Motor neuron (in vitro differentiated cells): ENCODE measurements at regions not wholly inside any gene's neighbourhood (a gene's known extent, or its start where the extent isn't known, plus 50 kb on each side); places are given as distances from the start of the nearest gene placed in this dataset.

ENCODE experiments used
- ATAC-seq, 8 experiments: fragments of 200-7000 bp; cut with Tn5 transposase; replicated peaks in 6 of 8; 2 replicates each; pipeline ENCODE4 v1.8.0; 2021; ENCODE audit warnings: mild to moderate bottlenecking in 8 of 8, moderate library complexity in 8 of 8
- H3K27ac ChIP-seq, 2 donors: fragments of 250-450 bp; sonication (Bioruptor Pico); 2 replicates each; pipeline ENCODE4 v1.9.0; 2021; ENCODE audit warnings: antibody characterized with exemption in 2 of 2, mild to moderate bottlenecking in 2 of 2, moderate library complexity in 1 of 2
- H3K4me1 ChIP-seq, 2 donors: fragments of 250-450 bp; sonication (Bioruptor Pico); replicated peaks in 1 of 2; 2 replicates each; pipeline ENCODE4 v1.6.1; 2021; ENCODE audit warnings: antibody characterized with exemption in 2 of 2, mild to moderate bottlenecking in 2 of 2, moderate library complexity in 1 of 2
- H3K4me3 ChIP-seq, 5 donors: fragments of 250-450 bp; sonication (Bioruptor Pico); 2 replicates each; pipeline ENCODE4 v1.9.0; 2021; ENCODE audit warnings: antibody characterized with exemption in 5 of 5, mild to moderate bottlenecking in 5 of 5, moderate library complexity in 4 of 5
- WGBS, 10 experiments: fragments of 450-650 bp; shearing (Covaris generic); methylation state at CpG; one replicate each; pipeline ENCODE4 v1.0.0; 2022; 5-methylcytosine and 5-hydroxymethylcytosine counted together
- in situ Hi-C, 9 experiments: fragments of 400-800 bp; cut with MboI; loops; one replicate each; pipeline ENCODE4 v1.15.0; 2021; ENCODE audit warnings: low sequenced_read_pairs in 9 of 9, low pct_unique_long_range_greater_than_20kb in 2 of 9; ENCODE audit not compliant: unreplicated experiment in 9 of 9

DNA sequence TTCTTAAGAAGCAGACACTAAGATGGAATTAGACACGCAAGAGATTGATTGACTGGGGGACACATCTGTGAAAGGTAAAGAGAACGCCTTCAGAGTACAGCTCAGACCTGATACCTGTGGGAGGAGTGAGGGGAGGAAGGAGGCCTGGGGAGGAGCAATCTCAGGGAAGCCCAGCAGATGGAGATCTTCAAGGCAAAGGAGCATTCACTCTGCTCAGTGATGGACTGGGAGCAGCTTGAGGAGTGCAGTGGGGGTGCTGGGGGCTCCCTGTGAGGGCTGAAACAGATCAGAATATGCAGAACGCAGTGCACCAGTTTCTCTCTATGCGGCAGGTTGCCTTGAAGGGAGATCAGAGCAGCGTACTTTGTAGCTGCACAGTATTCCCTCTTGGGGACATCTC lies 103.7 kb upstream of the ATP8B1 start:
- in situ Hi-C loops: no loop called here
- ATAC-seq: peak in 3 of 8 experiments; percentile 15 to 78 (median 45)
- no peak overlapping the region for H3K4me3 ChIP-seq
- H3K27ac ChIP-seq: no peak overlapping the region
- H3K4me1 ChIP-seq: no peaks in the 10 kb centered on the region
- 40 to 86% (median 80%) methylated on average over 1 to 5 of the region's 5 CpGs; no CpG with 5 or more reads in 3 of the 10 experiments for WGBS, 10 experiments

DNA sequence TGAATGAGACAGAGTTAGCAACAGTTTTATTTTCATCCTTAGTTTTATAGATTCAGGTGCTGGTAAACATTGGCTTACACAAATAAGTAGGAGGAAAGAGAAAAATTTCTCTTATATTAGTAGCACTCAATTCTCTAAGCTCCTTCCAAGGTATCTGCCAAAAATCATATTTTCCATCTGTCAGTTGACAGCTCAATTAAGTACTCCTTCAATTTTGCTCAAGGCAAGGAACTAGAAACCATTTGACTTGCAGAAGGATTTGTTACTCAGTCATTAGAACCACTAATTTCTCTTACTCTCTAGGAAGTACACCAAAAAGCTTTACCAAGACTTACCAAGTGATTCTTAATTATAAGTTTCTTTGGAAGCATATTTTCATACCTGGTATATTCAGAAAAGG lies 101.4 kb upstream of the ATP8B1 start:
- in situ Hi-C loops: no loop called here
- ATAC-seq: no peak
- Histone ChIP-seq H3K4me1 (no peaks in the 10 kb centered on the region), H3K27ac (no peak overlapping the region), H3K4me3 (no peak overlapping the region)

DNA sequence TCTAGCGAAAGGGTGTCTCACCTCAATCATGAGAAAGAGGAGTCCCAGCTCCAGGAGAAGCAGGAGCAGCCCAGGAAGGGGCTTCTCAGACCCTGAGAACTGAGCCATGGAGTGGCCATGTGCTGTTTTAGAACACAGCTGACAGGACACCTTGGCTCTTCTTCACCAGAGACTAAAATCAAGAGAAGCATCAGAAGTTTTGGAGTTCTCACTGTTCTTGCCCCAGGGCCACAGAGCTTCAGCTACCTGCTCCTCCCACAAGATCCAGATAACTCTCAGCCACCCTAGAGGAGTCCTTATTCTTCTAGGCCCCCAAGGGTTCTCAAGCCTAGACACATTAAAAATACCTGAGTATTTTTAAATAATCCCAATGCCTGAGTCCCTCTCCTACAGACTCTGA lies 99.6 kb upstream of the ATP8B1 start:
- in situ Hi-C loops: no loop called here
- no peak for ATAC-seq
- WGBS, 10 experiments: 67 to 100% (median 92%) methylated on average over 1 of the region's 1 CpG; no CpG with 5 or more reads in 6 of the 10 experiments
- no peak overlapping the region for H3K4me3 ChIP-seq
- peaks cover 0 to 2% of the 10 kb centered on the region in 2 donors for H3K4me1 ChIP-seq
- no peak overlapping the region for H3K27ac ChIP-seq

DNA sequence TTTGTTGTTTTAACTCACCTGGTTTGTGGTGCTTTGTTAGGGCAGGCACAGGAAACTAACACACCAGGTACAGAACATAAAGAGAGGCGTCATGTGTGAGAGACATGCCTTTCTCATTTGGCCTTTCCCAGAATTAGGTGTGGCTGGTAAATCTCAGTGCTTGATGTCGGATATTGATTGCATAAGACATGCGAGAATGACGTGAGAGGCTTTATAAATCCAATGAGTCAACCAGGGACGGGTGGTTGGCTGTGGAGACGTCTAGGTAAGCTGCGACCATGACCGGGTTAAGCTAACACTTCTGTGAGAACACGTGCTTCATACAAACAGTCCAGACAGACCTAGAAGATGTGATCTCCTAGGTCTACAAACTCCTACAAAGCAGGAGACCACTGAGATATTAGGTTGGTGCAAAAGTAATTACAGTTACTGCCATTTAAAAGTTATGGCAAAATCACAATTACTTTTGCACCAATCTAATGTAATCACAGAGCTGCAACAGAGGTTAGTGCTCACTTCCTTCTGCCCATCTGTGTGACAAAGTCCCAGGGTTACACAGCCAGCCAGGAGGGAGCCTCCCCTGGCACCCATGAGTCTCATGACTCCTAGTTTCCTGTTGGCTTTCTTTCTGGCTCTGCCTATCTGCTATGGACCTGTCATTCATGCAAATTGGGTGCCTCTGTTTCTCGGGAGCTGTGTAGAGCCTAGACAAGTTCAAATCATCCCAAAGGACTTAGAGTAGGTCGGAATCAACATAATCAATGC lies 98.9 kb upstream of the ATP8B1 start:
- in situ Hi-C loops: no loop called here
- Histone ChIP-seq H3K4me1 (peaks cover 0 to 2% of the 10 kb centered on the region in 2 donors), H3K4me3 (no peak overlapping the region), H3K27ac (no peak overlapping the region)
- peak in 2 of 8 experiments; percentile 80 to 82 for ATAC-seq
- 30 to 95% (median 85%) methylated on average over 1 to 9 of the region's 11 CpGs; no CpG with 5 or more reads in 3 of the 10 experiments for WGBS, 10 experiments

DNA sequence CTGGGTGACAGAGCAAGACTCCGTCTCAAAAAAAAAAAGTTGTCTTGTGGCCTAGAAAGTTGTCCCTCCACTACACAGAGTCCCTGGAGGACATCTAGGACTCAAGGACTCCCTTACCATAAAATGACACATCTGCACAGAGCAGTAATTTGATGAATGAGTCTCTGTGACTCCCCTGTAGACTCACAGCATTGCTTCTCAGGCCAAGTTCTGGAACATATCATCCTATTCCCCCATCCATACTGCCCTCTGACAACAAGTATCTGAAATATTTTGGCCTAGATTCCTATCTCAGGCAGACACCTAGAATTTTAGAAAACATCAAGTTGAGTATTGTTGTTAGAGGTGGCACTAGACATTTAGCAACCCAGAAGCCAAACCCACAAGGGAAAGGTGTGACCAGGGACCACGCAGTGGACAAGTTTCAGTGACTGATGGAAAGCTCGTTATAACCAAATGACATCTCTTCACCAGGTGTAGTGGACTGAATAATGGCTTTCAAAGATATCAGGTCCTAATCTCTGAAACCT lies 97.9 kb upstream of the ATP8B1 start:
- WGBS, 10 experiments: 40 to 100% (median 93%) methylated on average over 1 to 3 of the region's 3 CpGs; no CpG with 5 or more reads in 6 of the 10 experiments
- peaks cover 0 to 2% of the 10 kb centered on the region in 2 donors for H3K4me1 ChIP-seq
- no peak for ATAC-seq
- in situ Hi-C loops: no loop called here
- no peak overlapping the region for H3K27ac ChIP-seq
- no peak overlapping the region for H3K4me3 ChIP-seq

DNA sequence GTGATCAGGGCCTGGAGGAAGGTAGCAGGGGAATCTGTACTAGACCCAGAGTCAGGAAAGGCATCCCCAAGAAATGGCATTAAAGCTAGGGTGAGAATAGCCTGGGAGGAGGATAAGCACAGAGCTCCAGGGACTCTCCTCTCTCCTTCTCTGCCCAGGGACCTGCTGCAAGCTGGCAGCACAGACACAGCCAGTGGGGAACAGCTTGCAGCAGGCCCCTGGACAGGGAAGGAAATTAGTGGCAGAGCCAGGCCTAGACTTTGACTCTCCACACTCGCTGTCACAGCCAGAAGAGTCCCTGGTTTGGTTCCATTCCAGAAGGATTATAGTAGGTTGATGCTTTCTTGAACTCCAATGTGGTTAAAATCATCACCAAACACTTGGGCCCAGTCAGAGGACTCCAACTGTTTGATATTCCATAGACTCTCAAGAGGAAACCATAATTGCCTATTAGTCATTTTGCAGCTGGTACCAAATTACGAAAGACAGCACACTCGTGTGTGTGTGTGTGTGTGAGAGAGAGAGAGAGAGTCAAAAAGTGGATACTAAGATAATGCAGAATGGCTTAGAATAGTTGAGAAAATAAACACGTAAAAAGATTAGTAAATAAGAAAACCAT lies 95.5 kb upstream of the ATP8B1 start:
- Histone ChIP-seq H3K27ac (no peak overlapping the region), H3K4me3 (no peak overlapping the region), H3K4me1 (peaks cover 0 to 2% of the 10 kb centered on the region in 2 donors)
- ATAC-seq: peak in 2 of 8 experiments; percentile 31 to 53
- in situ Hi-C loops: loop anchor here in 7 of 9 experiments (25.0 kb wide), 3 partner anchors 139 to 864 kb away; partner anchors contain the start of gene NEDD4L (in 2 of the 7)
- WGBS, 10 experiments: 20 to 100% (median 44%) methylated on average over 1 to 4 of the region's 4 CpGs; no CpG with 5 or more reads in 2 of the 10 experiments

DNA sequence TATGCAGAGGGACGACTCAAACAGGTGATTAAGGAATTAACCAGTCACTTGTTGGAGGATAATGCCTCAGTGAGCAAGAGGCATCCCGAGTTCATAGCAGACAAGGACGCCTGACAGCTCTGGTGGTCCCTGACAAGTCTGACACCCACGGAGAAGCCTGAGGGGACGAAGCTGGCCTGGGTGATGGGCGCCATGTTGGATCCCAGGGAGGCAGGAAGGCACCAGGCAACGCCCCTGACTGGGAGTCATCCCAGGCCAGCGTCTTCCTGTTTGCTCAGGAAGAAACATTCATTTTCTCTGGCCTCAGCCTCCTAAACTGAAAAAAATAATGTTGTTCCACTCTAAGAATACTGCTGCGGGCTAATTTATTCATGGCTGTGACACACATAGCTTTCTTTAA lies 92.1 kb upstream of the ATP8B1 start:
- Histone ChIP-seq H3K4me1 (peaks cover 0 to 2% of the 10 kb centered on the region in 2 donors), H3K4me3 (no peak overlapping the region), H3K27ac (no peak overlapping the region)
- no peak for ATAC-seq
- in situ Hi-C loops: loop anchor here in 7 of 9 experiments (25.0 kb wide), 3 partner anchors 142 to 867 kb away; partner anchors contain the start of gene NEDD4L (in 2 of the 7)
- WGBS, 10 experiments: 20 to 100% (median 85%) methylated on average over 1 to 7 of the region's 9 CpGs; no CpG with 5 or more reads in 2 of the 10 experiments

DNA sequence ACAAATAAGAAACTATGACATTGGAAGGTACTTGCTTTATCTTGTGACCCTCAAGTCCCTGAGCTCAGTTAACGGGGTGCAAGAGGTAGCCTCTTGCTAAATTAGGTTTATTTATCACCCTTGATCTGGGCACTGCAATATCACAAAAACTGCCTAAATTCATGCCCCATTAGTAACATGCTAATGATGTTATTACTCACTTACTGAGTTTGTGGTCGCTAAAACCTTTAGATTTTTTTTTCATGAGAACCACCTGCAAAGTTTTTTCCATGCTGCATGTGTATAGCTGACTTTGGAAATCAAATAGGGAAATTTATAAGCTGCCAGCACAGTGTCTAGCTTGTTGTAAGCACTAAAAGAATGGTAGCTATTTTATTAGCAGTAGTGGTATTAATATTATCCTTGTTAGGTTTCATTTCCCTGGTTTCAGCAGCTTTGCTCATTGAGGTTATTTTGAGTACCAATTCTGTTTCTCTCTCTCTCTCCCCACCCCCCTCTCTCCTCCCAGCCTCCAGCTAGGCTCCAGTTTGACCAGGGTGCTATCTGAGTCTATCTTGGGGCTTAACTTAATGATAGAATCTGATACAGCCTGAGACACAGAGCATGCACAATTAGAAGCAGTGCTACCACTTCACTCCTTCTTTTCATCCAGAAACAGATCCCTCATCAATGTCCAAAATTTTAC lies 88.7 kb upstream of the ATP8B1 start:
- H3K4me3 ChIP-seq: no peak overlapping the region
- WGBS, 10 experiments: 0 to 86% (median 62%) methylated on average over 1 to 2 of the region's 2 CpGs
- ATAC-seq: no peak
- no peaks in the 10 kb centered on the region for H3K4me1 ChIP-seq
- in situ Hi-C loops: loop anchor here in 7 of 9 experiments (25.0 kb wide), 3 partner anchors 145 to 870 kb away; partner anchors contain the start of gene NEDD4L (in 2 of the 7)
- H3K27ac ChIP-seq: no peak overlapping the region

DNA sequence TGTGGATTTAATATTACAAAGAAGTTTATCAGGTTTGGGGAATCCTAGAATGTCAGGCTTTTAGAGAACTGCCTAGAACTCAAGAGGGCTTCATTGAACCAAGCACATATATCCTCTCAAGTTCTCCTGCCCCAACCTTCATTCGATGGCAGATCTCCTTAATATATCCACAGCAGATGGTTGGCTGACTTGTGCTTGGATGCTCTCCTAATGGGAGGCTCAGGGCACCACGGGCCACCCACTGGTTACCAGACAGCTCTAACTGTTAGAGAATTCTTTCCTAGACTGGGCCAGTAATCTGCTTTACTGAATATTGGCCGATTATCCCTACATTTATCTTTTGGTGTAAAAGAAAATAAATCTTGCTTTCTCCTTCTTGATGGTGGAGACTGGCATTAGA lies 87.2 kb upstream of the ATP8B1 start:
- Histone ChIP-seq H3K4me3 (no peak overlapping the region), H3K27ac (no peak overlapping the region), H3K4me1 (no peaks in the 10 kb centered on the region)
- in situ Hi-C loops: loop anchor here in 7 of 9 experiments (25.0 kb wide), 3 partner anchors 147 to 872 kb away; partner anchors contain the start of gene NEDD4L (in 2 of the 7)
- ATAC-seq: no peak
- WGBS, 10 experiments: 10 to 88% (median 50%) methylated on average over 1 to 3 of the region's 3 CpGs; no CpG with 5 or more reads in 3 of the 10 experiments

DNA sequence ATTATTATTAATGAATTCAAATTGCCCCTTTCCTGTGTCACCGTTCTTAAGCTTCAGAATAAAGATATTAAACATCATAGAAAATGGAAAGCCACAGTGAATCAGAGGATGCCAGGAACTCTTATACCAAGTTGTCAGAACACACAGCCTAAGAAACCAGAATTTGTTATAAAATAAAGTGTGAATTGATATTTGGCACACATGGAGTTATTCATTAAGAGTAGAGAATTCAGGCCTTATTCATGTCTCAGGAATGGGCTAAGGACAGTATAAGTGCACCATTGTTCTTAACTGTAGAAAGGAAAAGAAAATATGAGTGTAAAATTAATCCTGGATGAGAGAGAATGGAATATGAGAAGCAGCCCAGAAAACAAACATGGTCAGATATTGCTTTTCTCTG lies 86.7 kb upstream of the ATP8B1 start:
- in situ Hi-C loops: loop anchor here in 7 of 9 experiments (25.0 kb wide), 3 partner anchors 147 to 872 kb away; partner anchors contain the start of gene NEDD4L (in 2 of the 7)
- Histone ChIP-seq H3K4me3 (no peak overlapping the region), H3K27ac (no peak overlapping the region), H3K4me1 (no peaks in the 10 kb centered on the region)
- WGBS, 10 experiments: 0 to 100% (median 76%) methylated on average over 1 of the region's 1 CpG; no CpG with 5 or more reads in 4 of the 10 experiments
- no peak for ATAC-seq

DNA sequence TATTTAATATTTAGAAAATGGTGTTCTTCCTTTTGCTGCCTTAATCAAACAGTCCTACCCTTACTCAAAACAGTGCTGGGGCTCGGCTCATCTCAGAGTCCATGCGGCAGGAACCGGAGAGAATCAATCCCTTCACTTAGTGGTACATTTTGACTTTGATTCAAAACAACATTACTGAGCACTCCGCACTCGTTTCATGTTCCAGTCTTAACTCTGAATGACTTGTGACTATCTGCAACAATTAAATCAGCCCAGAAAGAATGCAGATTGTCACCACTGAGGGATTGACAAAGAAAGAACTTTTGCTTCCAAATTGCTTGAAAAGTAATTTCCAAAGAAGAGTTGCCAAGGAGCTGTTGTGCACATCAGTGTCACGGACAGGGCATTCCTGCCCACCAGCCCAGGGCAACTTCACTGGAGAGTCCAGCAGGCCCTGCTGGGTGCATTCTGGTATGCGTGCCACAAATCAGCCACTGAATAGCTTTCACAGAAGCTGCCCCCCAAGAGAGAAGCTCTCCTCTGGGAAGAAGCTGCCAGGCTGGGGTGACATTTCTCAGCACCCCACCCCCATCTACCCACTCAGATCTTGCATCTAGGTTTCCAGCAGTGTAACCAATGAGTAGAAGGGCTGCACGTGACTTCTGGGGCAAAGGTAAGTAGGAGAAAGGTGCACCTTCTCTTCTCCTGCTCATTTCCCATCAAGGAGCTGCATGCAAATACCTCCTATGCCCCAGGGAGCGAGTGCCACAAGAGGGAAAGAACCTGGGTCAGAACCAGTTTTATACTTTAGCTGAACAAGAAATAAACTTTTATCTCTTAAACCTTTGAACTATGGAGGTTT lies 84.6 kb upstream of the ATP8B1 start:
- H3K4me1 ChIP-seq: no peaks in the 10 kb centered on the region

DNA sequence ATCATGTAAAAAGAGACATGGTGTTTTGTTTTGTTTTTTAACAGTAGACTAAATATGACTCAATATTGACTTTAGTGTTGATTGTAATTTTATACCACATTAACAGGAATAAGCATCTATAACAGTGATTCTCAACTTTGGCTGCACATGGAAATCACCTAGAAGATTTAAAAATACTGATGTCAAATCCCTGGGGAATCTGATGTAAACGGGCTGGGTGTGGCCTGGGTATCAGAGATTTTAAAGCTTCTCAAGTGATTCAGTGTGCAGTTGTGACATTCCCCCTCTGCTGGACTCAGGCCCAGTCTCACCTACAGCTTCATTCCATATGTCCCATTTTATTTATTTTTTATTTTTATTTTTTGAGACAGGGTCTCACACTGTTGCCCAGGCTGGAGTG lies 82.8 kb upstream of the ATP8B1 start:
- Histone ChIP-seq H3K4me1 (peaks cover 3 to 4% of the 10 kb centered on the region in 2 donors), H3K4me3 (no peak overlapping the region), H3K27ac (no peak overlapping the region)
- in situ Hi-C loops: loop anchor here in 7 of 9 experiments (25.0 kb wide), 3 partner anchors 151 to 876 kb away; partner anchors contain the start of gene NEDD4L (in 2 of the 7)
- WGBS, 10 experiments: 0 to 86% (median 40%) methylated on average over 1 of the region's 1 CpG; no CpG with 5 or more reads in 7 of the 10 experiments
- ATAC-seq: no peak

More for the DNA sequence above, 84.6 kb upstream of the ATP8B1 start:
- WGBS, 10 experiments: 50 to 95% (median 74%) methylated on average over 1 to 8 of the region's 9 CpGs; no CpG with 5 or more reads in 1 of the 10 experiments
- H3K4me3 ChIP-seq: no peak overlapping the region
- no peak overlapping the region for H3K27ac ChIP-seq
- peak in 3 of 8 experiments; percentile 94 to 98 (median 95) for ATAC-seq
- in situ Hi-C loops: loop anchor here in 7 of 9 experiments (25.0 kb wide), 3 partner anchors 150 to 875 kb away; partner anchors contain the start of gene NEDD4L (in 2 of the 7)
